SU-DHL-6 (cell line): ENCODE measurements at regions not wholly inside any gene's neighbourhood (a gene's known extent, or its start where the extent isn't known, plus 50 kb on each side); places are given as distances from the start of the nearest gene placed in this dataset.

ENCODE experiments used
- H2AFZ ChIP-seq: fragments of 200-600 bp; sonication (generic); 2 replicates; pipeline ENCODE4 v1.6.1; 2014; ENCODE audit warnings: low read depth, mild to moderate bottlenecking, moderate library complexity, mixed read lengths, antibody characterized with exemption, low read length; ENCODE audit not compliant: severe bottlenecking
- H3F3A ChIP-seq: fragments of 200-600 bp; shearing (Covaris generic); 2 replicates; pipeline ENCODE4 v1.6.0; 2016; ENCODE audit warnings: antibody characterized with exemption, mild to moderate bottlenecking; ENCODE audit not compliant: insufficient read depth
- H3K27ac ChIP-seq: fragments of 200-600 bp; sonication (generic); 2 replicates; pipeline ENCODE4 v1.5.1; 2016; ENCODE audit warnings: low read depth, mild to moderate bottlenecking, low read length, moderate library complexity, mixed read lengths
- H3K27me3 ChIP-seq: fragments of 200-600 bp; sonication (generic), shearing (Covaris generic); 2 replicates; pipeline ENCODE4 v1.6.0; 2014; ENCODE audit warnings: mild to moderate bottlenecking, low read length
- H3K36me3 ChIP-seq: fragments of 200-600 bp; sonication (generic); 2 replicates; pipeline ENCODE4 v1.6.1; 2014; ENCODE audit warnings: mild to moderate bottlenecking, low read length, mixed read lengths
- H3K4me2 ChIP-seq: fragments of 300-600, 200-600 bp; shearing (Covaris generic), sonication (generic); 2 replicates; pipeline ENCODE4 v1.6.0; 2014; ENCODE audit warnings: low read length, low read depth, mild to moderate bottlenecking; ENCODE audit not compliant: poor library complexity, severe bottlenecking
- H3K4me3 ChIP-seq: fragments of 200-600 bp; sonication (generic); 2 replicates; pipeline ENCODE4 v1.5.1; 2014; ENCODE audit warnings: antibody characterized with exemption, low read length, mild to moderate bottlenecking, mixed read lengths; ENCODE audit not compliant: insufficient read depth, poor library complexity, severe bottlenecking
- H3K79me2 ChIP-seq: fragments of 200-600 bp; sonication (generic); 2 replicates; pipeline ENCODE4 v1.6.1; 2014; ENCODE audit warnings: mild to moderate bottlenecking, low read length, moderate library complexity; ENCODE audit not compliant: insufficient read depth
- H3K9ac ChIP-seq: fragments of 200-600 bp; sonication (generic); 2 replicates; pipeline ENCODE4 v1.7.0; 2014; ENCODE audit warnings: mild to moderate bottlenecking, low read length
- H3K9me2 ChIP-seq: fragments of 200-600 bp; sonication (generic); replicated peaks from 2 replicates; pipeline ENCODE4 v1.6.1; 2014; ENCODE audit warnings: low read length; ENCODE audit not compliant: insufficient read depth
- H3K9me3 ChIP-seq: fragments of 200-600 bp; sonication (generic); 2 replicates; pipeline ENCODE4 v1.6.1; 2014; ENCODE audit warnings: low read length, mixed read lengths; ENCODE audit not compliant: insufficient read depth
- H4K20me1 ChIP-seq: fragments of 200-600 bp; sonication (generic); 2 replicates; pipeline ENCODE4 v1.6.1; 2014; ENCODE audit warnings: low read depth, mild to moderate bottlenecking, antibody characterized with exemption, low read length, moderate library complexity, mixed read lengths
- CTCF ChIP-seq: fragments of 200-600 bp; sonication (generic); IDR thresholded peaks from one replicate; pipeline ENCODE4 v1.5.1; 2017; ENCODE audit warnings: antibody characterized with exemption, mild to moderate bottlenecking, low read length, moderate library complexity; ENCODE audit not compliant: insufficient read depth, poor library complexity, severe bottlenecking
- EZH2phosphoT487 ChIP-seq: fragments of 200-600 bp; sonication (generic), shearing (Covaris generic); conservative IDR thresholded peaks from 2 replicates; pipeline ENCODE4 v1.6.1; 2018; ENCODE audit warnings: mild to moderate bottlenecking, antibody characterized with exemption, low read length, moderate library complexity, mixed read lengths

- Histone ChIP-seq H3K4me2 (no peak overlapping the region), H3F3A (no peaks in the 10 kb centered on the region), H3K4me3 (no peak overlapping the region), H3K27me3 (no peaks in the 10 kb centered on the region), H3K9me2 (no peaks in the 10 kb centered on the region), H2AFZ (no peak overlapping the region), H3K79me2 (no peaks in the 10 kb centered on the region), H3K27ac (no peak overlapping the region), H3K36me3 (no peaks in the 10 kb centered on the region), H4K20me1 (no peaks in the 10 kb centered on the region), H3K9me3 (no peaks in the 10 kb centered on the region), H3K9ac (no peak overlapping the region)
- TF ChIP-seq CTCF (no peak), EZH2phosphoT487 (no peak)
These were observed 117.1 kb upstream of the MYOCD start for GRCh38 chr17:12548558-12548957.

GRCh38 chr17:12549499-12550041 is 116.1 kb upstream of the MYOCD start:
- Histone ChIP-seq H2AFZ (no peak overlapping the region), H3K36me3 (no peaks in the 10 kb centered on the region), H3K27ac (no peak overlapping the region), H3K27me3 (no peaks in the 10 kb centered on the region), H4K20me1 (no peaks in the 10 kb centered on the region), H3K9ac (no peak overlapping the region), H3K4me3 (no peak overlapping the region), H3K4me2 (no peak overlapping the region), H3K79me2 (no peaks in the 10 kb centered on the region), H3K9me2 (no peaks in the 10 kb centered on the region), H3F3A (no peaks in the 10 kb centered on the region), H3K9me3 (no peaks in the 10 kb centered on the region)
- no peak for TF ChIP-seq EZH2phosphoT487
- TF ChIP-seq CTCF, result no peak

- no peaks in the 10 kb centered on the region for H3K9me2 ChIP-seq
- H2AFZ ChIP-seq, result no peak overlapping the region
These were observed 112.1 kb upstream of the MYOCD start for GRCh38 chr17:12553625-12554024.

More at GRCh38 chr17:12553625-12554024, 112.1 kb upstream of the MYOCD start:
- 0 out of 2 replicates have a peak, but pooled peaks cover 3% of the 10 kb centered on the region for H3K9me3 ChIP-seq
- no peak overlapping the region for H3K4me2 ChIP-seq
- H4K20me1 ChIP-seq, result no peaks in the 10 kb centered on the region
- H3K79me2 ChIP-seq, result no peaks in the 10 kb centered on the region
- H3K9ac ChIP-seq, result no peak overlapping the region
- H3K27ac ChIP-seq, result no peak overlapping the region
- TF ChIP-seq EZH2phosphoT487, result no peak
- no peak for TF ChIP-seq CTCF
- 0 out of 2 replicates have a peak, but pooled peaks cover 3% of the 10 kb centered on the region for H3K27me3 ChIP-seq
- no peaks in the 10 kb centered on the region for H3K36me3 ChIP-seq
- H3K4me3 ChIP-seq, result no peak overlapping the region
- H3F3A ChIP-seq, result no peaks in the 10 kb centered on the region
